H9 (cell line): ENCODE measurements at regions not wholly inside any gene's neighbourhood (a gene's known extent, or its start where the extent isn't known, plus 50 kb on each side); places are given as distances from the start of the nearest gene placed in this dataset.

Experiments
- DNase-seq: peaks from one replicate; pipeline ENCODE4 v3.0.0-alpha.2; 2017
- H2AFZ ChIP-seq: one replicate; pipeline ENCODE4 v1.6.1; 2013; ENCODE audit warnings: mild to moderate bottlenecking, low read length, control low read depth, moderate library complexity
- H2AK5ac ChIP-seq: 2 replicates; pipeline ENCODE4 v1.6.1; 2013; ENCODE audit warnings: low read length, control low read depth, mixed read lengths; ENCODE audit not compliant: insufficient read length
- H2BK120ac ChIP-seq: one replicate; pipeline ENCODE4 v1.6.1; 2013; ENCODE audit warnings: low read depth, mild to moderate bottlenecking, low read length, control low read depth, inconsistent platforms; ENCODE audit not compliant: poor library complexity, severe bottlenecking
- H2BK12ac ChIP-seq: 2 replicates; pipeline ENCODE4 v1.6.1; 2013; ENCODE audit warnings: low read length, control low read depth, mixed read lengths, low read depth; ENCODE audit not compliant: insufficient read length
- H2BK15ac ChIP-seq: 2 replicates; pipeline ENCODE4 v1.6.1; 2013; ENCODE audit warnings: low read depth, low read length, control low read depth
- H2BK20ac ChIP-seq: one replicate; pipeline ENCODE4 v1.6.1; 2013; ENCODE audit warnings: low read depth, mild to moderate bottlenecking, low read length, control low read depth, inconsistent platforms; ENCODE audit not compliant: poor library complexity, severe bottlenecking
- H2BK5ac ChIP-seq: 2 replicates; pipeline ENCODE4 v1.6.1; 2013; ENCODE audit warnings: low read length, control low read depth, mixed read lengths; ENCODE audit not compliant: insufficient read length
- H3K14ac ChIP-seq: 2 replicates; pipeline ENCODE4 v1.6.1; 2013; ENCODE audit warnings: low read length, control low read depth; ENCODE audit not compliant: insufficient read depth
- H3K18ac ChIP-seq: 2 replicates; pipeline ENCODE4 v1.6.1; 2013; ENCODE audit warnings: low read depth, mild to moderate bottlenecking, mixed read lengths, low read length, control low read depth; ENCODE audit not compliant: insufficient read length
- H3K23ac ChIP-seq: 2 replicates; pipeline ENCODE4 v1.6.1; 2013; ENCODE audit warnings: low read length, control low read depth, mixed read lengths, low read depth; ENCODE audit not compliant: insufficient read length
- H3K23me2 ChIP-seq: 2 replicates; pipeline ENCODE4 v1.6.1; 2013; ENCODE audit warnings: low read depth, mild to moderate bottlenecking, mixed read lengths, low read length, control low read depth; ENCODE audit not compliant: insufficient read length, poor library complexity, severe bottlenecking
- H3K27ac ChIP-seq: 2 replicates; pipeline ENCODE4 v1.5.1; 2013; ENCODE audit warnings: low read length, control low read depth, mixed read lengths, low read depth; ENCODE audit not compliant: insufficient read length
- H3K27me3 ChIP-seq: 2 replicates; pipeline ENCODE4 v1.6.1; 2013; ENCODE audit warnings: low read length, control low read depth, inconsistent platforms; ENCODE audit not compliant: insufficient read depth
- H3K4ac ChIP-seq: 2 replicates; pipeline ENCODE4 v1.6.1; 2013; ENCODE audit warnings: low read depth, mild to moderate bottlenecking, control low read depth, inconsistent platforms, low read length, moderate library complexity
- H3K4me1 ChIP-seq: 2 replicates; pipeline ENCODE4 v1.6.1; 2013; ENCODE audit warnings: low read length, control low read depth, inconsistent platforms; ENCODE audit not compliant: insufficient read depth
- H3K4me2 ChIP-seq: 2 replicates; pipeline ENCODE4 v1.6.1; 2013; ENCODE audit warnings: low read length, control low read depth, mixed read lengths; ENCODE audit not compliant: insufficient read length, insufficient read depth
- H3K56ac ChIP-seq: 2 replicates; pipeline ENCODE4 v1.6.1; 2013; ENCODE audit warnings: low read depth, mild to moderate bottlenecking, mixed read lengths, low read length, control low read depth; ENCODE audit not compliant: insufficient read length
- H3K79me1 ChIP-seq: 2 replicates; pipeline ENCODE4 v1.6.1; 2013; ENCODE audit warnings: low read depth, mild to moderate bottlenecking, moderate library complexity, low read length, control low read depth, inconsistent platforms; ENCODE audit not compliant: insufficient read depth, poor library complexity, severe bottlenecking
- H3K79me2 ChIP-seq: 2 replicates; pipeline ENCODE4 v1.6.1; 2013; ENCODE audit warnings: low read length, control low read depth, inconsistent platforms; ENCODE audit not compliant: insufficient read depth
- H3K9ac ChIP-seq: 2 replicates; pipeline ENCODE4 v1.6.1; 2013; ENCODE audit warnings: low read length, control low read depth, mixed read lengths; ENCODE audit not compliant: insufficient read length; ENCODE audit errors: extremely low read depth
- H3K9me3 ChIP-seq: one replicate; pipeline ENCODE4 v1.6.1; 2013; ENCODE audit warnings: low read depth, low read length, inconsistent platforms; ENCODE audit not compliant: control insufficient read depth
- H3T11ph ChIP-seq: one replicate; pipeline ENCODE4 v1.6.1; 2013; ENCODE audit warnings: mild to moderate bottlenecking, low read length, control low read depth, inconsistent platforms
- H4K20me1 ChIP-seq: one replicate; pipeline ENCODE4 v1.6.1; 2013; ENCODE audit not compliant: control insufficient read depth, insufficient read length, insufficient read depth
- H4K5ac ChIP-seq: 2 replicates; pipeline ENCODE4 v1.6.1; 2013; ENCODE audit warnings: low read depth, mild to moderate bottlenecking, mixed read lengths, low read length, control low read depth; ENCODE audit not compliant: insufficient read length
- H4K8ac ChIP-seq: replicated peaks from 2 replicates; pipeline ENCODE4 v1.6.1; 2013; ENCODE audit warnings: low read length, control low read depth, mixed read lengths, low read depth; ENCODE audit not compliant: insufficient read length
- H4K91ac ChIP-seq: 2 replicates; pipeline ENCODE4 v1.6.1; 2013; ENCODE audit warnings: low read depth, mild to moderate bottlenecking, moderate library complexity, mixed read lengths, low read length, control low read depth; ENCODE audit not compliant: insufficient read length
- H3K27ac Mint-ChIP-seq, 3 experiments: 2 replicates in 2 of 3; 3 replicates in 1 of 3; pipeline ENCODE4 v1.8.0; 2020 to 2021; ENCODE audit warnings: mixed read lengths in 3 of 3, mild to moderate bottlenecking in 1 of 3, moderate library complexity in 1 of 3
- H3K27me3 Mint-ChIP-seq: 2 replicates; pipeline ENCODE4 v1.8.0; 2021; ENCODE audit warnings: low read depth, mild to moderate bottlenecking, moderate library complexity, mixed read lengths
- H3K36me3 Mint-ChIP-seq, 3 experiments: 2 replicates in 2 of 3; 3 replicates in 1 of 3; pipeline ENCODE4 v1.8.0; 2020 to 2021; ENCODE audit warnings: low read depth in 3 of 3, mixed read lengths in 3 of 3; ENCODE audit not compliant: insufficient read depth in 1 of 3
- H3K4me1 Mint-ChIP-seq, 2 experiments: 2 replicates each; pipeline ENCODE4 v1.8.0; 2020; ENCODE audit warnings: mixed read lengths in 2 of 2
- H3K4me3 Mint-ChIP-seq, 2 experiments: 2 replicates in 1 of 2; 3 replicates in 1 of 2; pipeline ENCODE4 v1.8.0; 2020 to 2021; ENCODE audit warnings: mild to moderate bottlenecking in 2 of 2, mixed read lengths in 2 of 2, moderate library complexity in 1 of 2
- H3K9me3 Mint-ChIP-seq, 2 experiments: 2 replicates in 1 of 2; 3 replicates in 1 of 2; pipeline ENCODE4 v1.8.0; 2020; ENCODE audit warnings: mild to moderate bottlenecking in 2 of 2, mixed read lengths in 2 of 2, moderate library complexity in 1 of 2
- WGBS: extraction: QIAGEN DNeasy Blood & Tissue Kit; methylation state at CpG from one replicate; pipeline ENCODE4 v1.1.7; 2013; ENCODE audit warnings: missing lambda C conversion rate, low lambda C conversion rate, mixed read lengths; ENCODE audit not compliant: insufficient read length; ENCODE audit errors: extremely low coverage; 5-methylcytosine and 5-hydroxymethylcytosine counted together
- TF ChIP-seq, protein P1 (sequence below): fragments of 200-600 bp; sonication (generic); conservative IDR thresholded peaks from 3 replicates; pipeline ENCODE4 v1.8.0; 2021; ENCODE audit warnings: antibody characterized with exemption, mild to moderate bottlenecking

GRCh38 chr5:175121457-175121856, 322.5 kb downstream of the DRD1 start:
- no peak overlapping the region for H3K23ac ChIP-seq
- H3K27ac ChIP-seq: no peak overlapping the region
- no peaks in the 10 kb centered on the region for H3K27me3 ChIP-seq
- no peak overlapping the region for H3K18ac ChIP-seq
- H2BK120ac ChIP-seq: no peak overlapping the region
- no peak overlapping the region for H2AFZ ChIP-seq
- no peak overlapping the region for H4K5ac ChIP-seq
- Mint-ChIP-seq H3K27ac (no peak overlapping the region), H3K27me3 (peaks cover 12% of the 10 kb centered on the region), H3K9me3 (peaks cover 7 to 13% of the 10 kb centered on the region in 2 experiments), H3K4me3 (no peak overlapping the region), H3K4me1 (peaks cover 24 to 29% of the 10 kb centered on the region in 2 experiments), H3K36me3 (peaks cover 0 to 12% (median 11%) of the 10 kb centered on the region in 3 experiments; a peak in 5 of 7 replicates)
- no peak overlapping the region for H4K91ac ChIP-seq
- DNase-seq: no peak
- H3K14ac ChIP-seq: no peak overlapping the region
- TF ChIP-seq, protein P1, sequence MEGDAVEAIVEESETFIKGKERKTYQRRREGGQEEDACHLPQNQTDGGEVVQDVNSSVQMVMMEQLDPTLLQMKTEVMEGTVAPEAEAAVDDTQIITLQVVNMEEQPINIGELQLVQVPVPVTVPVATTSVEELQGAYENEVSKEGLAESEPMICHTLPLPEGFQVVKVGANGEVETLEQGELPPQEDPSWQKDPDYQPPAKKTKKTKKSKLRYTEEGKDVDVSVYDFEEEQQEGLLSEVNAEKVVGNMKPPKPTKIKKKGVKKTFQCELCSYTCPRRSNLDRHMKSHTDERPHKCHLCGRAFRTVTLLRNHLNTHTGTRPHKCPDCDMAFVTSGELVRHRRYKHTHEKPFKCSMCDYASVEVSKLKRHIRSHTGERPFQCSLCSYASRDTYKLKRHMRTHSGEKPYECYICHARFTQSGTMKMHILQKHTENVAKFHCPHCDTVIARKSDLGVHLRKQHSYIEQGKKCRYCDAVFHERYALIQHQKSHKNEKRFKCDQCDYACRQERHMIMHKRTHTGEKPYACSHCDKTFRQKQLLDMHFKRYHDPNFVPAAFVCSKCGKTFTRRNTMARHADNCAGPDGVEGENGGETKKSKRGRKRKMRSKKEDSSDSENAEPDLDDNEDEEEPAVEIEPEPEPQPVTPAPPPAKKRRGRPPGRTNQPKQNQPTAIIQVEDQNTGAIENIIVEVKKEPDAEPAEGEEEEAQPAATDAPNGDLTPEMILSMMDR: no peak
- H2AK5ac ChIP-seq: no peak overlapping the region
- H2BK5ac ChIP-seq: no peak overlapping the region
- H3K9ac ChIP-seq: no peak overlapping the region
- H2BK12ac ChIP-seq: no peak overlapping the region
- no peak overlapping the region for H3K56ac ChIP-seq
- H2BK15ac ChIP-seq: no peak overlapping the region
- no peaks in the 10 kb centered on the region for H3K79me1 ChIP-seq
- no peak overlapping the region for H3K4ac ChIP-seq
- no peak overlapping the region for H2BK20ac ChIP-seq
- no peaks in the 10 kb centered on the region for H4K20me1 ChIP-seq
- H4K8ac ChIP-seq: no peak overlapping the region
- no CpG with 5 or more reads among the region's 2 CpGs for WGBS
- H3K23me2 ChIP-seq: no peaks in the 10 kb centered on the region
- H3K4me2 ChIP-seq: no peak overlapping the region
- no peaks in the 10 kb centered on the region for H3K9me3 ChIP-seq
- no peaks in the 10 kb centered on the region for H3K79me2 ChIP-seq
- no peak overlapping the region for H3T11ph ChIP-seq
- no peaks in the 10 kb centered on the region; the same call in 1 of the 2 replicates for H3K4me1 ChIP-seq
